Right lobe of liver (tissue), 4 donors: ENCODE measurements at regions not wholly inside any gene's neighbourhood (a gene's known extent, or its start where the extent isn't known, plus 50 kb on each side); places are given as distances from the start of the nearest gene placed in this dataset.

Source experiments
- POLR2A ChIP-seq: fragments of 450-650 bp; IDR thresholded peaks from one replicate; pipeline ENCODE4 v1.6.1; 2017; ENCODE audit warnings: antibody characterized with exemption, mild to moderate bottlenecking
- TF ChIP-seq, protein P1 (sequence below), 4 donors: fragments of 200-600 bp in 3 of 4; fragments of 450-650 bp in 1 of 4; IDR thresholded peaks; one replicate each; pipeline versions ENCODE4 v1.5.1 to v1.8.0; 2016 to 2022; ENCODE audit warnings: antibody characterized with exemption in 4 of 4, mild to moderate bottlenecking in 2 of 4
- donor health status: DM: no; HTN: no; CAD: no.
- donor health status: DM: no; HTN: no; CAD: no.
- donor health status: DM: no; HTN: yes; CAD: no.

DNA sequence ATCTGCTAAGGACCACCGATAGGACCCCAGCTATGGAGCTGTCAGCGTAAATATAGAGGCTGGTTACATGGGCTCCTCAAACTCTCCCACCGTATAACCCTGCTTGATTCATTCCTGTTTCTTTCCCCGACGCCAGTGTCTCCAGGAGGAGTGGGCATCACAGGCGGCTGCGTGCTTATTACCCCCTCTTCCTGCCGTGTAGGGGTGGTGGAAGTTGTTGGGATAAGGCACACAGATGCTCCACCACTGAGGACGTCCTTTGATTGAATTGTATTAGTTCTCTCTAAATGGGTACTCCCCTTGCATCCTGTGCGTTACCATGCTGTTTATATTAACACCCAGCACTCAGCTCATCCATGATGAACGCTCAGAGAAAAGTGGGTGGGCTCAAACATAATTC lies 104.6 kb downstream of the ZBTB18 start:
- no peak for TF ChIP-seq POLR2A
- TF ChIP-seq, protein P1, sequence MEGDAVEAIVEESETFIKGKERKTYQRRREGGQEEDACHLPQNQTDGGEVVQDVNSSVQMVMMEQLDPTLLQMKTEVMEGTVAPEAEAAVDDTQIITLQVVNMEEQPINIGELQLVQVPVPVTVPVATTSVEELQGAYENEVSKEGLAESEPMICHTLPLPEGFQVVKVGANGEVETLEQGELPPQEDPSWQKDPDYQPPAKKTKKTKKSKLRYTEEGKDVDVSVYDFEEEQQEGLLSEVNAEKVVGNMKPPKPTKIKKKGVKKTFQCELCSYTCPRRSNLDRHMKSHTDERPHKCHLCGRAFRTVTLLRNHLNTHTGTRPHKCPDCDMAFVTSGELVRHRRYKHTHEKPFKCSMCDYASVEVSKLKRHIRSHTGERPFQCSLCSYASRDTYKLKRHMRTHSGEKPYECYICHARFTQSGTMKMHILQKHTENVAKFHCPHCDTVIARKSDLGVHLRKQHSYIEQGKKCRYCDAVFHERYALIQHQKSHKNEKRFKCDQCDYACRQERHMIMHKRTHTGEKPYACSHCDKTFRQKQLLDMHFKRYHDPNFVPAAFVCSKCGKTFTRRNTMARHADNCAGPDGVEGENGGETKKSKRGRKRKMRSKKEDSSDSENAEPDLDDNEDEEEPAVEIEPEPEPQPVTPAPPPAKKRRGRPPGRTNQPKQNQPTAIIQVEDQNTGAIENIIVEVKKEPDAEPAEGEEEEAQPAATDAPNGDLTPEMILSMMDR (IDR thresholded peaks at IDR 0.05), result no peak
